D341Med (cell line): ENCODE measurements at regions not wholly inside any gene's neighbourhood (a gene's known extent, or its start where the extent isn't known, plus 50 kb on each side); places are given as distances from the start of the nearest gene placed in this dataset.
"Not testable (repeated sequence)": the region's sequence is repeated elsewhere in the genome, so short reads cannot be mapped to it uniquely, and the experiment has no call there.

Experiments
- DNase-seq: peaks from one replicate; pipeline ENCODE4 v3.0.0; 2012; ENCODE audit warnings: low spot score

DNA sequence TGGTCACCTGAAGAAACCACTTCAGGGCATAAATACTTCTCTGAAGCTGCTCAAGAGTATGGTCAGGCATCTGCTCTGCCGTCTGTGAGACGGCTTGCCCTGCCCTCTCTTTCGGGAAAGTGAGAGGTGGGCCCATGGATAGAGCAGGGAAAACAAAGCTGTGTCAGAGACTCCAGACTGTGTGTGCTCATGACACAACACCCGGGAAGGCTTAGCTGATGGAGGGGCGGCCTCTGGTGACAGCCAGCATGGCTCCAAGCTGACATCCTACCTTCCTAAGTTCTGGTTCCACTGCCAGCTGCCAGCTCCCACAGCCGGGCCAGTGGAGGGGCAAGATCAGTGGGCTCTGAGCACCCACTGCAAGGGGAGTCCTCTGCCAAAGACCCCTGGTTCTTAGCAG, 215.3 kb downstream of the ANKRD30B start:
- DNase-seq: no peak

- no peak for DNase-seq
Measured at GRCh38 chr18:14964002-14964401, 216.0 kb downstream of the ANKRD30B start.

DNA sequence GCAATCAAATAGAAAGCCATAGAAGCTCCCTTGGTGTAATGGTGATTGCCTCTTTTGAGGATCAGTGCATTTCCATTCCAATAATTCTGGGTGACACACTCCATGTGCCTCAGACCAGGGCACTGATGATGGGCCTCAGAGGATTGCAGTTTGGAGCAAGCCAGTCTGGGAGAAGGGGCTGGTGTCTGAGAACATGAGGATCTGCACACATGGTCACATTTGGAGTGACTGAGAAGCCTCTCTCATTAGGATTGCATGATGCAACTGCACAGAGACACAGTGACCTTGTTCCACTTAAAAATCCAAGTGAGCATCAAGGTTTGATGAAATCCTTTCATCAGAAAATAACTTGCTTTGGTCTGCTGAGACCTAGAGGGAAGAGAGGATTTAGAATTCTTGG, 216.4 kb downstream of the ANKRD30B start:
- no peak for DNase-seq

DNA sequence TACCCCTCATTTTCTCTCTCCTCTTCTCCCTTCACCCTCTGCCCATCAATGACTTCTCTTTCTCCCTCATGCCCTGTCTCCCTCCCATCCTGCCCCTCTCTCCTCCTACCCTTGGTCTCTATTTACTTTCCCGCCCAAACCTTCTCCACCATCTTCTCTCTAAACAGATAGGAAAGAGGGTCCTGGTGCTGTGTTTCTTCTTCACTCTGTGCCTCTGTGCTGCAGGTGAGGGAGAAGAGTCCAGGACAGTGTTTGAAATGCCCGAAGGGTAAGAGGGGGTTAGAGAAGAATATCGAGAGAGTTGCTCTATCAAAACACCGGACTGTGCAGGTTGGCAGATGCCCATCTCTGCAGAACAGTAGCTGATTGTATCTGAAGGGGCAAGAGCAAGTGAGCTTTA, 217.0 kb downstream of the ANKRD30B start:
- DNase-seq: not testable (repeated sequence)

DNA sequence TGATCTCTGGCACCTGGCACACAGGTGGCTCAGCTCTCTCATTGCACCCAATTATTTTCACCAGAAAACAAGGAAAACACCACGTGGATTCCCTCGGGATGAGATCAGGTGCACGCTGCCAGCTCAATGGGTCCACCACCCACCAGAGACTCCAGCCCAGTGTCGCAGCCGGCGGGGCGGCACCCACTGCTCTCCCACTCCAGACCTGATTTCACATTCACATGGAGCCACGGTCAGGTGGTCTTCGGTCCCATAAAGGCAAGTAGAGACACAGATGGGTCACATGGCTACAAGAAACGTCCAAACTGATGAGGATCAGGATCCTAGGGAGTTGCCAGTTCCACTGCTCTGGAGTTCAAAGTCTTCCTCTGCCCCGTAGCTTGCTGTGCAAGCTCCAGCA, 217.6 kb downstream of the ANKRD30B start:
- no peak for DNase-seq

DNA sequence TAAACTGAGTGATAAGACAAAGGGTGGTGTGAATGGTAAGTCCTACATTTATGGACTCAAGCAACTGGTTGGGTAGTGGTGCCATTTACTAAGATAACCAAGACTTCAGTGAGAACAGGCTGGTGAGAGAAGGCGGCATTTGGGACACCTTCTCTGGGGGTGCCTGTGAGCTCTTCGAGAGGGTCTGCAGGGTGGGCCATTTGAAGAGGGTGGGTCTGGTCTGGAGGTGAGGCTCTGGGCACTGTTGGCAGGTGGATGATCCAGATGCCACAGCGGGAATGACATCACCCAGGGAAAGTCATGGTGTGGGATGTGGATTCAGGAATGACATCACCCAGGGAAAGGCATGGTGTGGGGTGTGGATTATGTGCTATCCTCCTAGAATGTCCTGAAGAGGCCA, 219.3 kb downstream of the ANKRD30B start:
- not testable (repeated sequence) for DNase-seq

DNA sequence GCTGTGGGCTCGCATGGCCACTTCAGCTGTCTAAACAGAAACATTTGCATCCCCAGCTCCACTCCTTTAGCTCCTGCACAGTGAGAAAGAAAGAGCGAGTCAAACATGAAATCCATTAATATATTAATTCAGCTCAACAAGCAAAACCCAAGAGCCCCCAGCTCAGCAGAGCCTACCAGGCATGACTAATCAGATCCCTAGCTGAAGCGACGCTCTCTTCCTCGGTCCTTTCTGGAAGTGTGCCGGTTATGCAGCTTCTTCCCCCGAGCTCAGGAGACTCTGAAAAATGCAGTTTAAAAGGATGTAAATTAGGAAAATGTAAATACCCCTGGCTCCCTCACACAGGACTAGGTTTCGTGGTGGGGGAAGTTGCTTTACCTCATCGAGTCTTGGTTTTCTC, 221.5 kb downstream of the ANKRD30B start:
- DNase-seq: no peak

DNA sequence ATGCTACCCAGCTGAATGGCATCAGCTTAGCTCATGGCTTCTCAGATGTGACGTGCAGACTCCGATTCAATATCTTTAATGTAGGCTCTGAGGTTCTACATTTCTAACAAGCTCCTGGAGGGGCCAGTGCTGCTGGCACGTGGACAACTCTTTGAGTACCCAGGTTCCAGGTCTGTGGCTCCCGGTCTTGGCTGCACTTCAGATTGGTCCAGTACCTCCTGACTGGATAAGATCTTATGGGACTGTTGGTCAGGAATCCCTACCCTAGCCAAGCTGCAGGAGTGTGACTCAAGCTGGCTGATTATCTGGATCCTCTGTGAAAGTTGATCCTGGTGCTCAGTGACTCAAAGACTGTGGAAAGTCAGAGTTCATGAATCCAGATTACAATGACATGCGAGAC, 222.1 kb downstream of the ANKRD30B start:
- DNase-seq: no peak

- no peak for DNase-seq
Measured at GRCh38 chr18:14971461-14972185, 223.7 kb downstream of the ANKRD30B start.

DNA sequence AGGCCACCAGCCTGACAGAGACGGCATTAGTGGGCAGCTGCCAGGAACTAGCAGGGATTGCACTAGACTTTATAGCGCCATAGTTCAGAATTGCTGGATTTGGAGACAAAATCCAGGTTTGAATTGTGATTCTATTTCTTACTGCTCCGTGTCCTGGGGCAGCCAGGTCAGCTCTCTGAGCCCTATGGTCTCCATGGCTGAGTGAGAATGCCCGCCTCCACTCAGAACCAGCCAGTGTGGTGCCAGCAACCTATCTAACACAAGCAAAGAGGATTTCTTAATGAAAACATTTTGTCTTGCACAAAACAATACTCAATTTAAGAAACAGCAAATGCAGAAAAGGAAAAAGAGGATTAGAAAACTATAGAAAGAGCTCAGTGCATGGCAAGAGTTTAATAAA, 225.4 kb downstream of the ANKRD30B start:
- DNase-seq: not testable (repeated sequence)

GRCh38 chr18:14974088-14974487, 226.1 kb downstream of the ANKRD30B start:
- DNase-seq: no peak

GRCh38 chr18:14974576-14974975, 226.6 kb downstream of the ANKRD30B start:
- DNase-seq: no peak

DNA sequence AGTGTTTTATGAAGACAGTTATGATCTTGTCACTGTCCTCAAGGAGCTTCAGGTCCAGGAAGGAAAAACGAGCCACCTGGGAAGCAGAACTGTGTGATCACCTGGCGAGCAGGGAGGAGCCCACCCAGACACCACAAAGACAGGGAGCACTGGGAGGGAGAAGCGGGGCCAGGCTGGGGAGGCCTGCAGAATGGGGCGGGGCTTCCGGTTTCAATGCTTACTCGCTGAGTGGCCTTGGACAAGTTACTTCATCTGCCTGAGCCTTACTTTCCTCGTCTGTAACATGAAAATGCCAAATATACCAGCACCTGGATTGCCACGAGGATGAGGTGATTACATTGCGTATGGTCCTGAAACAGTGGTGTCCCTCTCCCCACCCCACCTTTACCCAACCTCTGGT, 227.5 kb downstream of the ANKRD30B start:
- no peak for DNase-seq

DNA sequence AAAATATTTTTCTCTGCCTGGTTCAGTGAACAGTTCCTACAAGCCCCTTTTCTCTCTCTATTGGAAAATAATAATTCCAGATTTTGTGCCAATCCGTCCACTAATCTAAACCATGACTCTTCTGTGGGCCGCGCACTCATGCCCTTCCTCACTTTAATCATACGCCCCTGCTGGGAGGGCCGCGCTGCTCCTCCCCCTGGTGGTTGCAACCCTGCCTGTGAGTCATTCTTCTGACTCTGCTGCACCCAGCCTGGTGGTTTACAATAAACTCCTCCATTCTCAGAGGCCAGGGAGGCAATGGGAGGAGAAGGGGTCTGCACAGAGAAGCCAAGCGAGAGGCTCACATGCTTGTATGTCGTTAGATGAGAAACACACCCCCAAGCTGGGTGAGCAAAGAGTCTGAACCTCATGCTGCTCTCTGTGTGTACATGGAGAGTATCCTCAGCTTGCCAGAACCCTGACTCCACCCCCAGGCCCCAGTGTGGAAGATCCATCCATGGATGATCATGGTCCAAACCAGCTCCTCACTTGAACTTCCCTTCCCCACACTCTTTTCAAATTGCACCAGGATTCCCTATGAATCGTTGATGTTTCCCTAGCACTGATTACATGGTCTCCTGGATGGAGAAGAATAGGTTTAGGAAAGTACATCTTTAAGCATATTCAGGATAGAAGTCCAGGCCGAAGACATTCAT, 228.9 kb downstream of the ANKRD30B start:
- no peak for DNase-seq

DNA sequence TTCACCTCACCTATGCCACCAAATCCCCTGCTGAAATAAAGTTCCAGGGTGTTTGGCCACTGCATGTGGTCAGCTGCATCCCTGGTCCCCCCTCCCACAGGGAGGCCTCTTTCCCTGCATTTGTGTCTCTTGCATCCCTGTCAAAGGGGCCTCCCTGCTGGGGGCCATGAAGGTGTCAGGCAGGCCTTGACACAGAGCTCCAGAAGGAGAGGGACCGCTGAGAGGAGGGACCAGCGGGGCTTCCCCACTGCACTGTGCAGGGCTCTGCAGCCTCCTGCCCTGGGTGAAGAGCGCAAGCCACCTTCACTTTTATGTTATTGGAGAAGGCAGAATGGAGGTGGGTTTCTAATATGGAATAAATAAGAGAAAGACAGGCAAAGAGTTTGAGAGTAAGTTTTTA, 230.2 kb downstream of the ANKRD30B start:
- no peak for DNase-seq

DNA sequence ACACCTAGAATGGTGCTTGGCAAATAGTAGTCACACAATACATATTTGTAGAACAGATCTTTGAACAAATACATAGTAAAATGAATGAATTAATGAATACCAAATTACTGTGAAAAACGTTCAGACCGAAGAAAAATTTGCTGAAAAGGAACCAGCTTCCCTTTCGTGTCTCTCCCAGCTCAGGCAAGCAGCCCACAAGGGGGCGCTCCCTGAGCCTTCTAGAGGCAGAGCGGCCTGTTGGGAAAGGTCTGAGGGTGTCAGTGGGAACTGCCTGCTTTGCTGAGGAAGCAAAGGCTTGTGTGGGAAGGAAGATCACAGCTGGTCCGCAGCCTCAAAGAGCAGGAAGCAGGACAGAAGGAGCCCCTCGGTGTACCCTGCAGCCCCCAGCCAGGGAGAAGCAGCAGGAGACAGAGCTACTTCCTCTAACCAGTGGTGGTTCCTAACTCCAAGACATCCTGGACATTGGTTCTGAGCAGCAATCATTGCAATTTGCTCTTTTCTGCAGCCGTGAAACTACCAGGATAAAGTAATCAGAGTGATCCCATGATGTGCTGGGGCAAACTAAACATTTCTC, 231.1 kb downstream of the ANKRD30B start:
- peak; percentile 71 for DNase-seq

DNA sequence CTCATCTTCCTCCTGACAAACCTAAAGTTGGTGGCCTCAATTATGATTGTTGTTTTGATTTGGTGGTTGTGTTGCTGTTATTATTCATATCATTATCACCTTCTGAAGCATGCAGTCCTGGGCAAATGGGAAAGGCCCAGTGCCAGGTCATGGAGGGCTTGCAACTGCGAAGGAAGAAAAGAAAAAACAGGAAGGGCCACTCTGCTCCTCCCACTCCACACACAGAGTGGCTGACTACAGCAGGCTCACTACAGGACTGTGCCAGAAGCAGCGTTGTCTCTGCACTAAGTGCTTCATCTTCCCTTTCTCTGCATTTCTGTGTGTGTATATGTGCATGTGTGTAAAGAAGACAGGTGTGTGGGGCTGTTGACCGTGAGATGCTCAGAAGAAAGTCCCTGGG, 231.9 kb downstream of the ANKRD30B start:
- DNase-seq: no peak

DNA sequence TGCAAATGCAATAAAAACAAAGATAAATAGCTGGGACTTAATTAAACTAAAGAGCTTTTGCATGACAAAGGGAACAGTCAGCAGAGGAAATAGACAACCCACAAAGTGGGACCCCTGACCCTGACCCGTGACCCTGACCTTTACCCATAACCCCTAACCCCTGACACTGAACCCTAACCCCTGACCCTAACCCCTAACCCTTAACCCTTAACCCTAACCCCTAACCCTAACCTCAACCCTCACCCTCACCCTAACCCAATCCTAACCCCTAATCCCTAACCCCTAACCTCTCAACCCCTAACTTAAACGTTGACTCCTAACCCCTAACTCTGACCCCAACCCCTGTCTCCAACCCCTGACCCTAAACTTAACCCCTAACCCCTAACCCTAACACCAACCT, 236.6 kb downstream of the ANKRD30B start:
- not testable (repeated sequence) for DNase-seq

DNA sequence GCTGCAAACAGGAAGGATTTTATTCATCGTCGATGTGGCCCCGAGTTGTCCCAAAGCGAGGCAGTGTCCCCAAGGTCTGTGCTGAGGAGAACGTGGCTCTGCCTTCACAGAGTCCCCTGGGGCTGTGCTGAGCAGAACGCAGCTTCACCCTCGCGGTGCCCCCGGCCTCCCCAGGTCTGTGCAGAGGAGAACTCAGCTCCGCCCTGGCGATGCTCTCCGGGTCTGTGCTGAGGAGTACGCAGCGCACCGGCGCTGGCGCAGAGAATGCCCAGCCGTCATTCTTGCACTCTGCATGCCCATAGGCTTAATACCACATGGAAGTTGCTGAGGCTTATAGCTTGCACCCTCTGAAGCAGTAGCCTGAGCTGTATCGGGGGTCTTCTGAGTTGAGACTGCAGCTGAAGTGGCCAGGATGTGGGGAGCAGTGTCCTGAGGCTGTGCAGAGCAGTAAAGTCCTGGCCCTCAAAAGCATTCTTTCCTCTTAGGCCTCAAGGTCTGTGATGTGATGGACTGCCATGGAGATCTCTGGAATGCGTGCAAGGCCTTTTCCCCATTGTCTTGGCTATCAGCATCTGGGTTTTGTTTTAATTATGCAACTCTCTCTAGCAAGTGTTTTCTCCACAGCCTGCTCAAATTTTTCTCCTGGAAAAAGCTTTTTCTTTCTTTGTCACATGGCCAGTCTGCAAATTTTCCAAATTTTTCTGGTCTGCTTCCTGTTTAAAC, 237.5 kb downstream of the ANKRD30B start:
- DNase-seq: not testable (repeated sequence)

DNA sequence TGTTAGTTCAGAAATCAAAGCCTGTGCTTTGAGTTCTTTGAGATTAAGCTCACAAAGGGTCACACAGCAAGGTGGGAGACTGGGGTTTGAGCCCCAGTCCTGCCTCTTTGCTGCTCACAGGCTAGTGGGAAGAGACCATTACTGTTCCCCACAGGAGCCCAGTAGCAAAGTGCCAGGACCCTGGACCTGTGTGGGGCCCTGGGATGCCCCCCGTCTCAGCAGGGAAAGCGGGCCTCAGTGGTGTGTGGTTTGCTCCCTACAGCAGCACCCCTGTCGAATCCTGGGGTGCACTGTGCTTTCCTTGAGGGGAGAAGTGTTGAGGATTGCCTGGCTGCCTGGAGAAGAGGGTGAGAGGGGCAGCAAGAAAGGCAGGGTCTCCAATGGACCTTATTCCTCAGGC, 239.4 kb downstream of the ANKRD30B start:
- DNase-seq: not testable (repeated sequence)

- DNase-seq: not testable (repeated sequence)
Measured at GRCh38 chr18:14987960-14988710, 240.2 kb downstream of the ANKRD30B start.

- DNase-seq: not testable (repeated sequence)
Measured at GRCh38 chr18:14989569-14989968, 241.6 kb downstream of the ANKRD30B start.
